WERI-Rb-1 (cell line): ENCODE measurements at regions not wholly inside any gene's neighbourhood (a gene's known extent, or its start where the extent isn't known, plus 50 kb on each side); places are given as distances from the start of the nearest gene placed in this dataset.

Experiments
- DNase-seq: peaks from one replicate; pipeline ENCODE4 v3.0.0-alpha.2; 2020
- H3K27ac ChIP-seq: fragments of 250-450 bp; sonication (Bioruptor Pico); 2 replicates; pipeline ENCODE4 v1.5.1; 2020; ENCODE audit warnings: mild to moderate bottlenecking, moderate library complexity
- H3K27me3 ChIP-seq: fragments of 250-450 bp; sonication (Bioruptor Pico); 2 replicates; pipeline ENCODE4 v1.5.1; 2021; ENCODE audit warnings: mild to moderate bottlenecking, low read depth, moderate library complexity; ENCODE audit not compliant: insufficient read depth, severe bottlenecking
- H3K36me3 ChIP-seq: fragments of 250-450 bp; sonication (Bioruptor Pico); 2 replicates; pipeline ENCODE4 v1.5.1; 2020; ENCODE audit warnings: mild to moderate bottlenecking, moderate library complexity
- H3K4me3 ChIP-seq: 2 replicates; pipeline ENCODE4 v1.5.1; 2011; ENCODE audit warnings: low read depth, mild to moderate bottlenecking, control low read depth, low read length
- H3K9me3 ChIP-seq: fragments of 250-450 bp; sonication (Bioruptor Pico); 2 replicates; pipeline ENCODE4 v1.5.1; 2021; ENCODE audit warnings: mild to moderate bottlenecking, moderate library complexity; ENCODE audit not compliant: severe bottlenecking
- TF ChIP-seq, protein P1 (sequence below): IDR thresholded peaks from 2 replicates; pipeline ENCODE4 v1.5.1; 2011; ENCODE audit warnings: low read depth, mild to moderate bottlenecking, control low read depth, inconsistent platforms, low read length

DNA sequence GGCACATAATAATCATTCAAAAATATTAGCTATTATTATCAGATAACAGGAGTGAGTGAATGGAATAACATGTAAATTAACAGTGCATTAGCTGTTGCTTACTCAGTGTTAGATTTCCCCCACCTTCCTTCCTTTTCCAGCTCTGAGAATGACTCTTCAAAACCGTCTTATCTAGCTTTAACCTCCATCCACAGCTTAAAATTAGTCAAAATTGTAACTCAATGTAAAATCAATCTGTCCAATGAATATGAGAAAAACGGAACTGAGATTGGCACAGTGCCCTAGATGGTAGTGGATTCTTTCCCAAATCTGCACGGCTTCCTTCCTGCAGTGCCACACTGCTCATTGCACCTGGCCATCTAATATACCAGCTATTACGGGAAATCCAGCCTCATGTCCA, 156.8 kb upstream of the BDNF start:
- no peak overlapping the region for H3K4me3 ChIP-seq
- no peaks in the 10 kb centered on the region for H3K9me3 ChIP-seq
- no peak for DNase-seq
- TF ChIP-seq, protein P1, sequence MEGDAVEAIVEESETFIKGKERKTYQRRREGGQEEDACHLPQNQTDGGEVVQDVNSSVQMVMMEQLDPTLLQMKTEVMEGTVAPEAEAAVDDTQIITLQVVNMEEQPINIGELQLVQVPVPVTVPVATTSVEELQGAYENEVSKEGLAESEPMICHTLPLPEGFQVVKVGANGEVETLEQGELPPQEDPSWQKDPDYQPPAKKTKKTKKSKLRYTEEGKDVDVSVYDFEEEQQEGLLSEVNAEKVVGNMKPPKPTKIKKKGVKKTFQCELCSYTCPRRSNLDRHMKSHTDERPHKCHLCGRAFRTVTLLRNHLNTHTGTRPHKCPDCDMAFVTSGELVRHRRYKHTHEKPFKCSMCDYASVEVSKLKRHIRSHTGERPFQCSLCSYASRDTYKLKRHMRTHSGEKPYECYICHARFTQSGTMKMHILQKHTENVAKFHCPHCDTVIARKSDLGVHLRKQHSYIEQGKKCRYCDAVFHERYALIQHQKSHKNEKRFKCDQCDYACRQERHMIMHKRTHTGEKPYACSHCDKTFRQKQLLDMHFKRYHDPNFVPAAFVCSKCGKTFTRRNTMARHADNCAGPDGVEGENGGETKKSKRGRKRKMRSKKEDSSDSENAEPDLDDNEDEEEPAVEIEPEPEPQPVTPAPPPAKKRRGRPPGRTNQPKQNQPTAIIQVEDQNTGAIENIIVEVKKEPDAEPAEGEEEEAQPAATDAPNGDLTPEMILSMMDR, result no peak
- no peaks in the 10 kb centered on the region for H3K36me3 ChIP-seq
- no peaks in the 10 kb centered on the region for H3K27me3 ChIP-seq
- no peak overlapping the region for H3K27ac ChIP-seq

DNA sequence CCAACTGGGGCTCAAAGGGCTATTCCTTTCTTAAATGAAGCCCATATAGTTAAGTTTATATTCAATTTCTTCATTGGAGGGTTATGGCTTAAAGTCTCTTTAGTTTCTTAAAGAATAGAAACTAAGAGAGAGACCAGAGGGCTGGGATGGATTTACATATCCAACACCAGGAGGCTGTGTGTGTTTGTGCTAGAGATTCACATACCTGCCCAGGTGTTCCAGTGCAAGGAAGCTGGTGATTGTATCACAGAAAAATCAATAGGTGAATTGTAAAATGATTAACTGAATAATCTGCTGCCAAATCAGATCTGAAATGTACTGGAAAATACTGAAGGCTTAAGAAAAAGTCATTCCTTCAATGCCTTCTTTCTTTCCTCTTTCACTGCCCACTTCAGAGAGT, 148.2 kb upstream of the BDNF start:
- Histone ChIP-seq H3K27ac (no peak overlapping the region), H3K9me3 (no peaks in the 10 kb centered on the region), H3K36me3 (no peaks in the 10 kb centered on the region), H3K4me3 (no peak overlapping the region), H3K27me3 (peaks cover 36% of the 10 kb centered on the region)
- TF ChIP-seq, protein P1, result no peak
- no peak for DNase-seq

DNA sequence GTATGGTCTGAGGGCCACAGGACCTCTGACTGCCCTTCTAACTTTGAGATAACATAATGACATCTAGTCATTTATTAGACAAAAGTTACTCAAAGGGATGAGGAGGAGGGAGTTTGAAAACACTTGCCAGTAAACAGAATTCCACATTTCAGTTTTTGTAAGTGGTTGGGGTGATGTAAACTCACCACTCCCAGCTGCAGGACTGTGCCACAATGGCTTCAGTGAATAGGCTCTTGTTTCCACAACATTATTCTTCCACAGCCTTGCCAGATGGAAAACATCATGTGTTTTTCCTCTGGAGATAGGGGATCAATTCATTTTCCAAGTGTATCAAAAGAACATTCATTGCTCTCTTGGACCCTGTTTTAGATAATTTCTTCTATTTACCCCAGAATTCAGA, 147.2 kb upstream of the BDNF start:
- H3K9me3 ChIP-seq, result peaks cover 5% of the 10 kb centered on the region
- no peak for DNase-seq
- H3K27ac ChIP-seq, result no peak overlapping the region
- TF ChIP-seq, protein P1, result no peak
- H3K36me3 ChIP-seq, result no peaks in the 10 kb centered on the region
- peaks cover 36% of the 10 kb centered on the region for H3K27me3 ChIP-seq
- no peak overlapping the region for H3K4me3 ChIP-seq

DNA sequence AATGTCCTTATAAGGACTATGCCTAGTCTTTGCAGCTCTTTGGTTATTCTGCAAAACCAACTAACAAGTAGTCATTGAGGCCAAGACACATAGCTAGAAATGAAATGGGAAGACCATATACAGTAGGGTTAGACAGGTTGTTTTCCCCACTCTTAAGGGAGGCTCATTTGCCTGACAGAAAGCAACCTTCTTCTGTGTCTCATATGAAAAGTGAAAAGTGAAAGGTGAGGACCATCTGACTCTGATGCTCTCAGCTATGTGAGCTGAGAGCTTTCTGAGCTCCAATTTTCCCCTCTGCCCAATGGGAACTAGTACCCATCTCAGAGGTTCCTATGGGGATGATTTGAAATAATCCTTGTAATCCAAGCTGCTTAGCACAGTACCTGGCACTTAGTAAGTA, 142.0 kb upstream of the BDNF start:
- TF ChIP-seq, protein P1, result no peak
- H3K4me3 ChIP-seq, result no peak overlapping the region
- no peaks in the 10 kb centered on the region for H3K36me3 ChIP-seq
- peaks cover 30% of the 10 kb centered on the region for H3K27me3 ChIP-seq
- H3K9me3 ChIP-seq, result peaks cover 5% of the 10 kb centered on the region
- no peak for DNase-seq
- H3K27ac ChIP-seq, result no peak overlapping the region

DNA sequence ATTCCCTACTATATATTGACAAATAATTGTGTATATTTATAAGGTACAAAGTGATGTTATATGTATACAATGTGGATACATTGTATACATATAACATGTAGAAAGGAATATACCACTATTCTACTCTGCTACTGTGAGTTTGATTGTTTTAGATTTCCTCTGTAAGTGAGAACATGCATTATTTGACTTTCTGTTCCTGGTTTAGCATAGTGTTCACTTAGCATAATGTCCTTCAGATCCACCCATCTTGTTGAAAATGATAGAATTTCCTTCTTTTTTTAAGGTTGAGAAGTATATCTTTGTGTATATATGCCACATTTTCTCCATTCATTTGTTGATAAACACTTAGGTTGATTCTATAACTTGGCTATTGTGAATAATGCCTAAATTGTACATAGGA, 140.8 kb upstream of the BDNF start:
- H3K27me3 ChIP-seq, result peaks cover 21% of the 10 kb centered on the region
- H3K9me3 ChIP-seq, result peaks cover 5% of the 10 kb centered on the region
- H3K4me3 ChIP-seq, result no peak overlapping the region
- H3K27ac ChIP-seq, result no peak overlapping the region
- no peaks in the 10 kb centered on the region for H3K36me3 ChIP-seq
- no peak for DNase-seq
- TF ChIP-seq, protein P1, result no peak

DNA sequence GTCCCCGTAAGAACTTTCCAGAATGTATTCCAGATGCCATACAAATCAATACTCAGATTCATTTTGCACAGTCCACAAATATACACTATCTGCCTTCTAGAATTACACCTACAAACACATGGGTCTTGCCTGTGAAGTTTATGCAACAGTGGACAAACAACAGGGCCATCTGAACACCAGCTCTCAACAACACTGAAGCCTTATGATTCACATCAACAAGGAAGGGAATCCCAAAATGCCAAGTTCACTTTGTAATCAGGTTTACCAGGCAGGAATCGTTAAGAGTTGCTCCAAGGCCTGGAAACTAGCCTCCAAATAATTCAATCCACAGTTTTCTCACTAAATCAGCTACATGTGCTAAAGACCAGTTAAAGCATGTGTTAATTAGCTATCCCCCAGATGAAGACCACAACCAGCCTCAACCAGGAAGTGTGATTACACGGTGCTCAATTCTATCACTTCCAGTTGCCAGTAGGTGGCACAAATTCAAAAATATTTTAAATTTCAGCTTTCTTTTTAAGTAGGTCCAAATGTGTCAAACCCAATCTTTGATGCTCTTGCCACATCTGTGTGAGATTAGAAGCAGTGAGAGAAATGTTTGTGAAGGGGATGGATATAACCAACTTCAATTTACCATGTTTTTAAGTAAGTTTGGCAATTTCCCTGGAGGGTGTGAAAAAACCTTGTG, 139.1 kb upstream of the BDNF start:
- no peak overlapping the region for H3K27ac ChIP-seq
- no peaks in the 10 kb centered on the region for H3K36me3 ChIP-seq
- H3K27me3 ChIP-seq, result peaks cover 8% of the 10 kb centered on the region
- H3K4me3 ChIP-seq, result no peak overlapping the region
- H3K9me3 ChIP-seq, result peaks cover 5% of the 10 kb centered on the region
- no peak for DNase-seq
- TF ChIP-seq, protein P1, result 0 out of 2 replicates have a peak, but pooled peaks have one; percentile 19
